Fibroblast of villous mesenchyme (primary cell): ENCODE measurements at regions not wholly inside any gene's neighbourhood (a gene's known extent, or its start where the extent isn't known, plus 50 kb on each side); places are given as distances from the start of the nearest gene placed in this dataset.

ENCODE experiments used
- DNase-seq: peaks from one replicate; pipeline ENCODE4 v3.0.0-alpha.2; 2010; ENCODE audit warnings: low read depth
- H3K4me3 ChIP-seq: 2 replicates; pipeline ENCODE4 v1.5.1; 2011; ENCODE audit warnings: low read depth, mild to moderate bottlenecking, low read length
- TF ChIP-seq, protein P1 (sequence below): IDR thresholded peaks from 2 replicates; pipeline ENCODE4 v1.5.1; 2012; ENCODE audit warnings: low read depth, mild to moderate bottlenecking, low read length; ENCODE audit not compliant: insufficient read depth

DNA sequence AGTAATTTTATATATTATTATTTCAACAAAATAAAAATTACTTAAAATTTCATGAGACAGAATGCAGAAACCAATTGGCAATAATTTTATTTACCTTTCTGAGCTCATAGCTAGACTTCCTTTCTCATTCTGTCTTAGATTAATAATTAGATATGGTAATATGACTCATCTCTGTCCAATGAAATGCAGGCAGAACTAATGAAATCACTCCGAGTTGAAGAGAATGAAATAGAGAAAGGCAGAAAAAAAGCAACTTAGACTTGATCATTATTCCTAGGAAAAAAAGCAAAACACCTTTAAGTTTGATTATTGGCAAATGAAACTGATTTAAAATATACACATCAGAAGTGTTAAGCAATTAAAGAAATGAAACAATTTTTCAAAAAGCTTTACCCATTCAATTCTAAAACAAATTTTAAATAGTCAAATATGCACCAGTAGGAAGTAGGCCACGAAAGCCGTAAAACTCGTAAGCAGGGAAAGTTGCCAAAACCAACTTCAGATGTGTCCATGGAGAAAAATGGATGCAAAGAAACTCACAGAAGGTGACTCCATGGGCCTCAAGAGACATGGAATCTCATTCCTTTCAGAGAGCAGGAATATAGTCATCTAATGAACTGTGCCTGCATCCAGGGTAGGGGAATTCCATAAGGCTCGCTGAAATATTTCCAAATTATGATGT is 293.8 kb upstream of the RGS17 start:
- DNase-seq = peak; percentile 8
- TF ChIP-seq, protein P1, sequence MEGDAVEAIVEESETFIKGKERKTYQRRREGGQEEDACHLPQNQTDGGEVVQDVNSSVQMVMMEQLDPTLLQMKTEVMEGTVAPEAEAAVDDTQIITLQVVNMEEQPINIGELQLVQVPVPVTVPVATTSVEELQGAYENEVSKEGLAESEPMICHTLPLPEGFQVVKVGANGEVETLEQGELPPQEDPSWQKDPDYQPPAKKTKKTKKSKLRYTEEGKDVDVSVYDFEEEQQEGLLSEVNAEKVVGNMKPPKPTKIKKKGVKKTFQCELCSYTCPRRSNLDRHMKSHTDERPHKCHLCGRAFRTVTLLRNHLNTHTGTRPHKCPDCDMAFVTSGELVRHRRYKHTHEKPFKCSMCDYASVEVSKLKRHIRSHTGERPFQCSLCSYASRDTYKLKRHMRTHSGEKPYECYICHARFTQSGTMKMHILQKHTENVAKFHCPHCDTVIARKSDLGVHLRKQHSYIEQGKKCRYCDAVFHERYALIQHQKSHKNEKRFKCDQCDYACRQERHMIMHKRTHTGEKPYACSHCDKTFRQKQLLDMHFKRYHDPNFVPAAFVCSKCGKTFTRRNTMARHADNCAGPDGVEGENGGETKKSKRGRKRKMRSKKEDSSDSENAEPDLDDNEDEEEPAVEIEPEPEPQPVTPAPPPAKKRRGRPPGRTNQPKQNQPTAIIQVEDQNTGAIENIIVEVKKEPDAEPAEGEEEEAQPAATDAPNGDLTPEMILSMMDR = no peak
- H3K4me3 ChIP-seq = no peak overlapping the region

DNA sequence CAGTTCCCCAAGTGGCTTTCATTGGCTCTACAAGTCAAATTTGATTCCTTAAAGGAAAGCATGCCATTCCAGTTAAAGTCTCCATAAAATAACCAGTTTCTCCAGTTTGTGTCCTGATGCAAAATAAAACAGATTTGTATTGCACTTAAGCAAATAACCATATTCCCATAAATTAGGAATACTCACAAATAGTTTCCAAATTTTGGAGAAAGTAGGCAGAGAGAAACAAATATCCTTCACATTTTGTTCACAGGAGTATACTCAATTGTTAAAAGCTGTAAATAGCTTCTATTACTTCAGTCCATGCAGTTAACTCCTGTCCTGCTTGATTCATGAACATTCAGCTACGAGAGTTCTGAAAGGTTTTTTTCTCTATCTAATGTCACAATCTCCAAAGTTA is 281.4 kb upstream of the RGS17 start:
- TF ChIP-seq, protein P1 = no peak
- no peak for DNase-seq

DNA sequence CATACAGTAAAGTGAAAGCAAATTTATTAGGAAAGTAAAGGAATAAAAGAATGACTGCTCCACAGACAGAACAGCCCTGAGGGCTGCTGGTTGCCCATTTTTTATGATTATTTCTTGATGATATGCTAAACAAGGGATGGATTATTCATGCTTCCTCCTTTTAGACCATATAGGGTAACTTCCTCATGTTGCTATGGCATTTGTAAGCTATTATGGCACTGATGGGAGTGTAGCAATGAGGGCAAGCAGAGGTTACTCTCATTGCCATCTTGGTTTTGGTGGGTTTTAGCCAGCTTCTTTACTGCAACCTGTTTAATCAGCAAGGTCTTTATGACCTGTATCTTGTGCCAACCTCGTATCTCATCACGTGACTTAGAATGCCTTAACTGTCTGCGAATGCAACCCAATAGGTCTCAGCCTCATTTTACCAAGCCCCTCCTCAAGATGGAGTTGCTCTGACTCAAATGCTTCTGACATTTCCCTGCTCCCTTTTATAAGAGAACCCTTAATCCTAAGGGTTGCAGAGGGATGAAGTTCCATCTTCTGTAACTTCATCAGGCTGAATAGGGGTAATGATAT is 280.1 kb upstream of the RGS17 start:
- no peak for DNase-seq
- no peak overlapping the region for H3K4me3 ChIP-seq
- TF ChIP-seq, protein P1 = no peak

More for the DNA sequence above, 281.4 kb upstream of the RGS17 start:
- H3K4me3 ChIP-seq = no peak overlapping the region

DNA sequence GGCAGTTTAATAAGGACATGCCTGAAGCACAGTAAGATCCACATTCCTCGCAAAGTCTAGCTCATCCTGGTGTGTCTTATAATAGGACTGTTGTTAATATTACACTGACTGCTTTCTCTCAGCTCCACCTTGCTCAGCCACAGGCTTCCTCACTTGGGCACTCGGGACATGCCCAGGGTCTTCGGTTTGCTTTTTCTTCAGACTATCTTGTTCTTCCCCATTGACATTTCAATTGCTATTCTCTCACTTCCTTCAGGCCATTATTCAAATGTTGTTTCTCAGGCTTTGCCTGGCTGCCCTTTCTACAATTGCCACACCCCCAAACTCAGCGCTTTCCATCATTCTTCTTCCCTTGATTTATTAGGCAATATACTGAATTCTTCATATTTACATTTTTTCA is 274.8 kb upstream of the RGS17 start:
- DNase-seq = no peak
- TF ChIP-seq, protein P1 = no peak
- H3K4me3 ChIP-seq = no peak overlapping the region

DNA sequence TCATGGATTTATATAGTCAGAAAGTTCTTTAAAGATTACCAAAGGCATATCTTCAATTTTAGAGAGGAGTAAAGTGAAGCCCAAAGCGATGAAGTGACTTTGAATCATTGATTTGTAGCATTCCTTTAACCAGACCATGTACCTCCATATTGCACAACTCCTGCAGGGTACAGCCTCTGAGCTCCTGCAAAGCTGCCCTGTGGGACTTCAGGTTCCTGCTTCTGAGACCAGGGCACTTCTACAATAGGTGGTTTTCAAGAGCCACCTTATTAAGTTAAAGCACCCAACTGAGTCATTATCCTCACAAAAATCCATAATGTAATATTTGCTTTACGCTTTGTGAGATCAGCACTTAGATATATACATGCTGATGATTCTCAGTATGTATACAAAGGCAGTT is 270.7 kb upstream of the RGS17 start:
- TF ChIP-seq, protein P1 = no peak
- no peak overlapping the region for H3K4me3 ChIP-seq
- DNase-seq = no peak

DNA sequence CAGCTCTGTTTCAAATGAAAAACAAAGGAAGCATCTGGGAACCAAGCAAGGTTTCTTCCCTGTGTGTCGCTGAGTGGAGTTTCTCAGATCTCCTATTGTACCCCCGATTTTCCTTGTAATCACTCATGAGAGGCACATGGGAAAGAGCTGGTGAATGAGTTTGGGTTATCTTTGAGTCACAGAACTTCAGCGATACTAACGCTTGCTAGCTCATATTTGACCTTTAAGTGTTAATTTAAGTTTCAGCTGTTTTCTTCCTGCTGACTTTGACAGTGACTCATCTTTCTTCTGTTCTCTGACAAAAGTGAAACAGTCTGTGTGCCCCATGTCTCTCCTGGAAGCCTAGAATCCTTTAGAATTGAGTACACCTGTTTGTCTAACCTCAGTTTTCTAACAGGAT is 261.1 kb upstream of the RGS17 start:
- H3K4me3 ChIP-seq = no peak overlapping the region
- TF ChIP-seq, protein P1 = no peak
- DNase-seq = peak; percentile 8
